ENCODE measurements at regions not wholly inside any gene's neighbourhood (a gene's known extent, or its start where the extent isn't known, plus 50 kb on each side); places are given as distances from the start of the nearest gene placed in this dataset.

DNA sequence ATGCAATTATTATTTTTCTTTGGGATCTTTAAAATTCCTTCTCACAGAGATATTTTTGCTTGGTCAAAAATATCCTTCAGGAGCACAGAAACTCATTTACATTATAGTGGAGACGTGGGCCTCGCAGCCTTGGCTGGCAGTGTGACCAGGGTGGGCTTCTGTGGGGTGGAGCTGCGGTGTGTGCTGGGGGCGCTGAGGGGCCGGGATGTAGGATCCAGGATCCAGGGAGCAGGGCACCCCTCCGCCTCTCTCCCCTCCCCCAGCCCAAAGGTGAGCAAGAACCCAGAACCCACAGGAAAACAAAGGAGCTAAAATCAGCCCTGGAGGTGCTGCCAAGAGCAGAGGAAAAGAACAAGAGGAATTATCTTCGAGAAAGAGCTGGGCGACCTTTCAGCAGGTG lies 79.1 kb upstream of the OLFM1 start:
- TF ChIP-seq ZNF223 (tag by site-specific recombination; IDR thresholded peaks at IDR 0.05) (no peak), ZNF391 (tag by site-specific recombination; IDR thresholded peaks at IDR 0.05; ENCODE audit: borderline replicate concordance, low read depth) (no peak), TRIM28 (IDR thresholded peaks at IDR 0.05; ENCODE audit: borderline replicate concordance, low read length) (no peak)

Measured in HEK293 (cell line).